Mesothelial cell of epicardium (in vitro differentiated cells): ENCODE measurements at regions not wholly inside any gene's neighbourhood (a gene's known extent, or its start where the extent isn't known, plus 50 kb on each side); places are given as distances from the start of the nearest gene placed in this dataset.

Experiments used
- DNase-seq, 2 experiments: peaks; one replicate each; pipeline ENCODE4 v3.0.0; 2021; ENCODE audit warnings: low spot score in 2 of 2; ENCODE audit not compliant: unreplicated experiment in 2 of 2
- H3K27ac Mint-ChIP-seq: 2 replicates; pipeline ENCODE4 v1.8.0; 2021; ENCODE audit warnings: mixed read lengths
- H3K27me3 Mint-ChIP-seq: 2 replicates; pipeline ENCODE4 v1.8.0; 2021; ENCODE audit warnings: low read depth, mixed read lengths
- H3K36me3 Mint-ChIP-seq: 2 replicates; pipeline ENCODE4 v1.8.0; 2021; ENCODE audit warnings: mixed read lengths
- H3K4me1 Mint-ChIP-seq: 2 replicates; pipeline ENCODE4 v1.8.0; 2021; ENCODE audit warnings: mixed read lengths
- H3K4me3 Mint-ChIP-seq: 2 replicates; pipeline ENCODE4 v1.8.0; 2021; ENCODE audit warnings: mild to moderate bottlenecking, moderate library complexity, mixed read lengths
- H3K9me3 Mint-ChIP-seq: 2 replicates; pipeline ENCODE4 v1.8.0; 2021; ENCODE audit warnings: mixed read lengths
- TF ChIP-seq, protein P1 (sequence below): fragments of 200-600 bp; sonication (generic); IDR thresholded peaks from one replicate; pipeline ENCODE4 v1.5.0; 2021; ENCODE audit warnings: antibody characterized with exemption; ENCODE audit not compliant: unreplicated experiment

DNA sequence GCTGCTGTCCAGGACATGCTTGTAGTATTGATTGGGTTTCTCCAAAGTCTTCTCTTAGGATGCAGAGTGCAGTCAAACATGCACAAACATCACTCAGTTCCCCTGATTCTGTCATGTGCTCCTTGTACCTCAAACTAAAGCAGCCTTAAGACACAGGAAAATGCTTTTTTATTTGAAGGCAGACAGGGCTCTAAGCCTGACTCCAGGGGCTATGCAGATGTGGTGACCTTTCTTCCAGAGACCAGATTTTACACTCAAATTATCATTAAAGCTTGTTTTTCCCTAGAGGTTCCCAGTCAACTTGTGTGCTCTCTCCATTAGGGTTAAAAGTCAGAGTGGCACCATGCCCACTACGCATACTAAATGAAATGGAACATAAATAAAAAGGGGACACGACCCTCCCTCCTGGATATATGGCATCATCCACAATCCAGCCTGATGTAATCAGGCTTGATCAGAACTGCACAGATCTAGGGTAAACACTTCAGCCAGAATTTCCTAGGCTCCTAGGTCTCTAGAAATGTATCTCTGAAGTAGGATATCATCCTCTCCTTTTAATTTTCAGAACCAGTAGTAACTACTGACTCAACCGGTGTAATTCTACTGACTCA is 771.1 kb downstream of the NR2F1-AS1 start:
- Mint-ChIP-seq H3K9me3 (no peaks in the 10 kb centered on the region), H3K27me3 (peaks cover 3% of the 10 kb centered on the region), H3K4me3 (no peak overlapping the region), H3K36me3 (no peaks in the 10 kb centered on the region), H3K4me1 (no peaks in the 10 kb centered on the region), H3K27ac (no peak overlapping the region)
- TF ChIP-seq, protein P1, sequence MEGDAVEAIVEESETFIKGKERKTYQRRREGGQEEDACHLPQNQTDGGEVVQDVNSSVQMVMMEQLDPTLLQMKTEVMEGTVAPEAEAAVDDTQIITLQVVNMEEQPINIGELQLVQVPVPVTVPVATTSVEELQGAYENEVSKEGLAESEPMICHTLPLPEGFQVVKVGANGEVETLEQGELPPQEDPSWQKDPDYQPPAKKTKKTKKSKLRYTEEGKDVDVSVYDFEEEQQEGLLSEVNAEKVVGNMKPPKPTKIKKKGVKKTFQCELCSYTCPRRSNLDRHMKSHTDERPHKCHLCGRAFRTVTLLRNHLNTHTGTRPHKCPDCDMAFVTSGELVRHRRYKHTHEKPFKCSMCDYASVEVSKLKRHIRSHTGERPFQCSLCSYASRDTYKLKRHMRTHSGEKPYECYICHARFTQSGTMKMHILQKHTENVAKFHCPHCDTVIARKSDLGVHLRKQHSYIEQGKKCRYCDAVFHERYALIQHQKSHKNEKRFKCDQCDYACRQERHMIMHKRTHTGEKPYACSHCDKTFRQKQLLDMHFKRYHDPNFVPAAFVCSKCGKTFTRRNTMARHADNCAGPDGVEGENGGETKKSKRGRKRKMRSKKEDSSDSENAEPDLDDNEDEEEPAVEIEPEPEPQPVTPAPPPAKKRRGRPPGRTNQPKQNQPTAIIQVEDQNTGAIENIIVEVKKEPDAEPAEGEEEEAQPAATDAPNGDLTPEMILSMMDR, result no peak
- DNase-seq, result no peak

DNA sequence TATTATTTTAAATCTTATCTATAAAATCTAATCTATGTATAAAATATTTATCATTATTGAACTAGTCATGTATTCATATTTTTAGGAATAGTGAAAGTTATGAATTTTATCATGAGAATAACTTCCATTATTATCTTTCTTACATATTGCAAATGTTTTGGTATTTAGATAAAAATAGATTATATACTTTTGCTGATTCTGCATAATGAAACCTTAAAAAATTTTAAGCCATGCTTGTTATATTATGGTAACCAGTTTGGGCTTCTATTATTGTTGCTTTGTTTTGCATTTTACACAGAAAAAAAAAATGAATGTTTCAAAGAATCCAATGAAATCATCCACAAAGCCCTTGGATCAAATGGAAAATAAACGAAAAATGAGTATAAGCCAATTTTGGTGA is 772.5 kb downstream of the NR2F1-AS1 start:
- Mint-ChIP-seq H3K36me3 (no peaks in the 10 kb centered on the region), H3K27ac (no peak overlapping the region), H3K27me3 (peaks cover 15% of the 10 kb centered on the region), H3K9me3 (no peaks in the 10 kb centered on the region), H3K4me3 (no peak overlapping the region), H3K4me1 (no peaks in the 10 kb centered on the region)
- TF ChIP-seq, protein P1, result no peak
- no peak for DNase-seq

DNA sequence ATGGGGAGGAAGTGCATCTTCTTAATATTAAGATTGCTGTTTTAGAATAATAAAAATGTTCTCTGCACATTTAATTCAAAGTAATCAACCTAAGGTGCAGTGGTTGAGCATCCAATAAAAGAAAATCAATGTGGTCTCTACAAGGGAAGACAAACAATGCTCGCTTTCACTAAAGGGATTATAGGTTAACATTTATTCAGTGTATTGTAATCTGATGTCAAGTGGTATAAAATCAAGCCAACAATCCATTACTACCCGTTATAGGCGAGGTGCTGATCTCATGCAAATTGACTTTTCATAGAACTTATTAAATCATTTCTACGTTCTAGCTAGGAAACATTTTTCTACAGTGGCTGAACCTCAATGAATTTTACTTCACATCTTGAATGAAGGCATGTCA is 773.9 kb downstream of the NR2F1-AS1 start:
- H3K4me1 Mint-ChIP-seq, result peaks cover 5% of the 10 kb centered on the region
- TF ChIP-seq, protein P1, result no peak
- H3K9me3 Mint-ChIP-seq, result no peaks in the 10 kb centered on the region
- no peak for DNase-seq
- no peak overlapping the region for H3K4me3 Mint-ChIP-seq
- no peaks in the 10 kb centered on the region for H3K36me3 Mint-ChIP-seq
- no peak overlapping the region for H3K27ac Mint-ChIP-seq
- peaks cover 18% of the 10 kb centered on the region for H3K27me3 Mint-ChIP-seq

DNA sequence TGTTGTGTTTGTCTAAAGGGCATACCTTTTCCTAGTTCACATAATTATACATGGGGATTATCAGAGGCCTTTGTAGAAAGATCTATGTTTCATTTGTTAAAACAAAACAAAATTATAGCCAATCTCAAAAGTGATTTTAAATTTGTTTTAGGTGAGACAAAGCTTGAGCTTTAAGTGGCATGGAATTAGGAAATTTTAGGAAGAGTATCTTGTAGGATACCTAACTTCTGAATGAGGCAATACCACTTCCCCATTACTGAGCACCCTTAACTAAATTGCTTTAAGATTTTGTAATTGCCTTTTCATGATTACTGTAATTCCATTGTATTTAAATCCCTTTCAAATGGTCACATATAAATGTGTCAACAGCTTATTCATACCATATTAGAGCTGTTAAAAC is 775.6 kb downstream of the NR2F1-AS1 start:
- TF ChIP-seq, protein P1, result no peak
- Mint-ChIP-seq H3K4me3 (no peak overlapping the region), H3K4me1 (peaks cover 19% of the 10 kb centered on the region), H3K27ac (no peak overlapping the region), H3K27me3 (peaks cover 18% of the 10 kb centered on the region), H3K36me3 (no peaks in the 10 kb centered on the region), H3K9me3 (no peaks in the 10 kb centered on the region)
- DNase-seq, result no peak

DNA sequence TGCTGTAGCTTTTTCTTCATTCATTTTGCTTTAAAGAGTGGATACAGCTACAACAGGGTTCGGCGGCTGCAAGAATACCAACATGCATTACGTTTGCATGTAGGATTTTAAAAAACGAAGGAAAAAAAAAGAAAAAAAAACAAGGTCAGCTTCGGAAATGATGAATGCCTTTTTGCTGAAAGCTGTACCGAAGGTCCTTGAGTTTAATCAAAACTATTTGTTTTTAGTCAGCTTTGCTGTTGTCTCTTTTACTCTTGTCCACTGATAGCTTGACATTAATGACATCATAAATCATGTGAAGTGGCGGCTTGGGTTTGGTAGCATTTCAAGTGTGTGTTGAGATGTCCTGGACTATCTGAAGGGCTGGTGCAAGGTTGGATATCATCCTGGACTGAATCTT is 779.1 kb downstream of the NR2F1-AS1 start:
- no peak for DNase-seq
- H3K27me3 Mint-ChIP-seq, result peaks cover 18% of the 10 kb centered on the region
- H3K9me3 Mint-ChIP-seq, result peaks cover 4% of the 10 kb centered on the region
- peaks cover 24% of the 10 kb centered on the region for H3K4me1 Mint-ChIP-seq
- peak overlapping the region; percentile 32 for H3K4me3 Mint-ChIP-seq
- H3K27ac Mint-ChIP-seq, result peak overlapping the region; percentile 32
- no peaks in the 10 kb centered on the region for H3K36me3 Mint-ChIP-seq
- TF ChIP-seq, protein P1, result no peak

DNA sequence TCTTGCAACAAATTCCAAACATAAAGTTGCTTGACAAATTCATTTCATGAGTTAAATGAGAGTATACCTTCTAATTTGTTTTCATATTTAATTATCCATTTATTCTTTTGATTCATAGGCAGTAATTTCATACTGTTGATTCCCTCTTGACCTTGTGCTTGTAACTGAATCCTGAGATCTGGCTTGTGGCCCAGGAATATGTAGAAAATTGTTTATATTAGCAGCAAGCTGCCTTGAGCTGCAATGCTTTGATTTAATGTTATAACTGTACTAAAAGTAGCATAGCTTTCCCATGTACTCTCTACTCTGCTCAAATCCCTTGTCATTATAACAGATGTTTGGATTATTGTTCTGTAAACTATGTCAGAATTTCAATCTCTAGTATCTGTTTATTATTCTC is 780.7 kb downstream of the NR2F1-AS1 start:
- Mint-ChIP-seq H3K9me3 (peaks cover 14% of the 10 kb centered on the region), H3K27ac (no peak overlapping the region), H3K36me3 (peaks cover 4% of the 10 kb centered on the region), H3K4me3 (no peak overlapping the region), H3K27me3 (peaks cover 17% of the 10 kb centered on the region), H3K4me1 (peaks cover 24% of the 10 kb centered on the region)
- no peak for DNase-seq
- TF ChIP-seq, protein P1, result no peak
